Amygdala (tissue), 56 donors: ENCODE measurements at regions not wholly inside any gene's neighbourhood (a gene's known extent, or its start where the extent isn't known, plus 50 kb on each side); places are given as distances from the start of the nearest gene placed in this dataset.

Experiments
- DNase-seq, 56 donors: peaks; one replicate each; lab custom pipeline; 2025; lab: John Stamatoyannopoulos, UW

GRCh38 chr2:128867936-128868636, 549.4 kb upstream of the HS6ST1 start:
- DNase-seq, result peak in 18 of 56 donors; percentile 5 to 68 (median 22)

GRCh38 chr2:128868686-128869551, 550.3 kb upstream of the HS6ST1 start:
- no peak for DNase-seq

GRCh38 chr2:128874608-128875007, 555.9 kb upstream of the HS6ST1 start:
- no peak for DNase-seq

GRCh38 chr2:128876986-128877983, 558.6 kb upstream of the HS6ST1 start:
- no peak for DNase-seq

DNA sequence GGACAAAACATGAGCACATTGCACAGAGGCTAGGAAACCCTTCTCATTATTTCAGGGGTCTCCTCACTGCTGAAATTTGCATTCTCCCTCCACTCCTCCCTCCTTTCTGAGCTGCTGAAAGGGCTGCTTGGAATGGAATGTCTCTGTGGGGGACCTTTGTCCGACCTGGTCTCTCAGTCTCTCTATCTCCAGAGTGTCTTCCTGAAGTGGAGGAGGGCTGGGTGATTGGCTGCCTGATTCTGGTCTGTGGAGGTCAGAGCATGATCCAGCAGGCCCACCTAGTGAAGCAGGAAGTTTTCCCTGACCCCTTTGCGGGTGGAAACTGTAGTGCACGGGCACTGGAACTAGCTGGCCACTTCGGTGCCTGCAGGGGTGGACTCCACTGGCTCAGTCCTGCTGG, 560.5 kb upstream of the HS6ST1 start:
- DNase-seq, result no peak

DNA sequence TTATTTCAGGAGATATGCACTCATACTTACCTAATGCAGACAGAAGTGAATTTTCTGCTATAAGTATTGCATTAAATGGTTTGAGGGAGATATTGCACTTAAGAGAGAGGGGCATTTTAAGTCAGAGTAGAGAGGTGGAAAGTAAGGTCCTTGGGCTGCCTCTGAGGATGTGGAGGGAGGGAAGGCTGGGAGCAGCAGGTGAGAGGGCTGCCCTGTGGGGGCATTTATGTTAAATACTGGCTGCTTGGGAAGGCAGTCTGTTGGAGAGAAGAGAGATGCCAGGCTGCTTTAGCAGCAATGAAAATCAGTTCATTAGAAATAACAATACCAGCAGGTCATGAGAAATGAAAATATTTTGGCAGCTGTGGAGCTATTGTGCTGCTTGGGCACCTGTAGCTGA, 576.2 kb upstream of the HS6ST1 start:
- no peak for DNase-seq

DNA sequence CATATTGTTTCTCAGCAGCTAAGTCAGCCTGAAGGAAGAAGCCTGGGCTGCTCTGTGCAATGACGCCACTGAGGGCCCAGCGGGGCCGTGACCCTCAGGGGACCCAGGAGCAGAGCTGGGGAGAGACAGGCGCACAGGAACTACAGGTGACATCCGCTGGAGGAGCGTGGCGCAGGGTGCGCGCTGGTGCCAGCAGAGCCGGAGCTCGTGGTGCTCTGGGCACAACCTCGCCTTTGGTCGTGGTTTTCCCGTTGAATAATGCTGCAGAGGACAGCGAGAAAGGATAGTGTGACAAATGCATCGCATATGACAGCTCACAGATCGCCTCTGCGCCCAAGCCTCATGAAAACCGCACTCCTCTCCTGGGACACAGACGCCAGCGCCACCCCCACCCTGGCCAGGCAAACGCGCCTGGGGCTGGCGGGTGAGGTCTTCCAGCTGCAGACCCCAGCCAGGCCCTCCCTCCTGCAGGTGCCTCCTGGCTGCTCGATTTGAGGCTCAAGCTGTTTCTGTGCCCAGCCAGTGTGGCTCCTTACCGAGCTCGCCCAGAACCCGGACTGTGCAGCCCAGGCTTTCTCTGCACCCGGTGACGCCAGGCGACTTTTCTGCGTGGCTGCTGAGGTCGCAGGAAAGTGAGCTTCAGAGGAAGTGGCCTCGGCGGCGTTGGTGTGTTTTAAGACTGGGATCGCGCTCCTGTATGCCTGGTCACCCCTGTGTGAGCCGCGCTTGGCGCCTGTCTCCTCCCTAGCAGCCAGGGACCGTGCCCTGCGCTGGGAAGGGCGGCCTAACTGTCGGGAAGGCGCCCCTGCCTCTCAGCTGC, 583.1 kb upstream of the HS6ST1 start:
- no peak for DNase-seq

- DNase-seq, result no peak
These were observed 585.0 kb upstream of the HS6ST1 start for GRCh38 chr2:128903637-128904036.

DNA sequence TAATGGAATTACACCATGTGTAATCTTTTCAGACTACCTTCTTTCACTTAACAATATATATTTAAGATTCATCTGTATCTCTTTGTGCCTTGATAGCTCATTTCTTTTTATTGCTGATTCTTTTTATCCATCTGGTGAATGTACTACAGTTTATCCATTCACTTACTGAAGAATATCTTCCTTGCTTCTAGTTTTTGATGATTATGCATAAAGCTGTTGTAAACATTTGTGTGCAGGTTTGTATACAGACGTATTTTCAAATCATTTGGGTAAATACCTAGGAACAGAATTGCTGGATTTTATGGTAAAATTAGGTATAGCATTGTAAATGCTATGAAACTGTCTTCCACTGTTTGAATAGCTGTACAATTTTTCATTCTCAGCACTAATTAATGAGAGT, 592.6 kb upstream of the HS6ST1 start:
- DNase-seq, result no peak

DNA sequence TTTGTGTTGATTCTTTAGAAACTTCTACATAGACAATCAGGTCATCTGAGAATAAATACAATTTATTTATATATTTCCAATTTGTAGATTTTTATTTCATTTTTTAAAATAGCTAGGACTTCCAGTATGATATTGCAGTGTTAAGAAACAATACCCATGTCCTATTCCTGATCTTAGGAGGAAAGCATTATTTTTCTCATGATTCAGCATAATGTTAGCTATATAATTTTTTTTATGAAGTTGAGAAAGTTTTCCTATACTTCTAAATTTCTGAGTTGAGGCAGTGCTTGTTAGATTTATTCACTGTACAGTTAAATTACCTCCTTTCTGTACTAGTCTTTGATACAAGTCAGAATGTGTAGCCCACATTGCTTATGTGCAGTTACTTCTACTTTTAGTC, 595.7 kb upstream of the HS6ST1 start:
- no peak for DNase-seq

DNA sequence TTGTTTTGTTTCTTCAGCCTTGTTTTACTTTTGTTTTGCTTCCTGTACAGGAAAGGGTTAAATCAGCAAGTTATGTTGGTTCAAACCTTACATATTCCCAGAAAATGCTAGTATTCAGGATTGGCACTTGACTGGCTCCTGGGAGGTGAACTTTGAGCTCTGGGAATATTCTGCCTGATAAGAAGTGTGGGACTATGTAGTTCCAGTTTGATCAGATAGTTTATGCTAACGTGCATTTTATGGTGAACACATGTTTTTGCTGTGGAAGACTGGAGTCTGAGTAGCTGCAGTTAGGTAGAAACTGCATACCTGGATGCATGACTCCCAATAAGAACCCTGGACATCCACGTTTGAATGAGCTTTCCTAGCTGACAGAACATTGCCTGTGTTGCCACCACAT, 603.1 kb upstream of the HS6ST1 start:
- DNase-seq, result no peak

DNA sequence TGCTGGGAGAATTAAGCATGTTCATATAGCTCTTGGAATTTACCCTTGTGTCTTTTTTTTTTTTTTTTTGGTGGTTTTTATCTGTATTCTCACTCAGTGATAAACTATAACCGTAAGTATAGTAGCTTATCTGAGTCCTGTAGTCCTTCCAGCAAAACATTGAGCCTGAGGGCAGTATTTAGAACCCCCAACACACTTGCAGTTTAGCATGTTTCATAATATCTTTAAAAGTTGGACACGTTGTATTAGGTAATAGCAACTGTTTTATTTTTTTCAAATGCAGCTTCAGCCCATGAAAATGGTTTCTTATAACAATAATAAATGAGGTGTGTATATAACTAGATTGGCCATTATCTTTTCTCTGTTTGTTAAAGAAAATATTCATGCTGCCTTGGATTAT, 603.5 kb upstream of the HS6ST1 start:
- DNase-seq, result no peak

- no peak for DNase-seq
These were observed 607.0 kb upstream of the HS6ST1 start for GRCh38 chr2:128925631-128926030.

- DNase-seq, result no peak
These were observed 611.4 kb upstream of the HS6ST1 start for GRCh38 chr2:128930101-128930500.

- no peak for DNase-seq
These were observed 621.7 kb upstream of the HS6ST1 start for GRCh38 chr2:128940378-128940777.

DNA sequence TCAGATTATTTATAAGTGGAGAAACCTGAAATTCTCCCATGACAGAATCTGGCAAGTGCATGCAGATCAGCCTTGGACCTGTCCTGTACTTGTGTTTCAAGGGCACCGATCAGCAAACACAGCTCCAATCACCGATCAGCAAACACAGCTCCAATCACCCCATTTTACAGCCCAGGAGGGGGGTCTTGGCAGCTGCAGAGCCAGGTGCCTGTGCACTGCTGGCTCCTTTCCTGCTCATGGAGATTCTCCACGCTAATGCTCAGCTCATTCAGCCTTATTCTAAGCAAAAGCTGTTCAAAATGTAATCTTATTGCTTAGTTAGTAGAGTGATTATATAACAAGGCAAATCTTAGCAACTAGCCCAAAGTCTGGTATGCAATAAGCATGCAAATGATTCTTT, 623.1 kb upstream of the HS6ST1 start:
- no peak for DNase-seq

DNA sequence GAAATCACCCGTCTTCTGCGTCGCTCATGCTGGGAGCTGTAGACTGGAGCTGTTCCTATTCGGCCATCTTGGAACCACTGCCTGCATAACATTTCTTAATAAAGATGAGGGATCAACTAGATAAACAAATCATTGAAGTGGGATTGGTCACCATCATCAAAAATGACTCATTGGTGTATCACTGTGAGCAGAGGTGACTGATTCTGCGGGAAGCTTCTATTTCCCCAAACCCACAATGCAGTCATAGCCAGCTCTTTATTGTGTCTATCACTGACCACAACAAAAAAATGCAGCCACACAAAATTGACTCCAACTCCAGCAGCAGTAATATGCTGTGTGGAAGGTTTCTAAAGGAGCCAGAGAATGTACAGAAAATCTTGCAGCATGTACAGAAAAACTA, 630.7 kb upstream of the HS6ST1 start:
- no peak for DNase-seq

- DNase-seq, result no peak
These were observed 632.1 kb upstream of the HS6ST1 start for GRCh38 chr2:128950758-128951157.

DNA sequence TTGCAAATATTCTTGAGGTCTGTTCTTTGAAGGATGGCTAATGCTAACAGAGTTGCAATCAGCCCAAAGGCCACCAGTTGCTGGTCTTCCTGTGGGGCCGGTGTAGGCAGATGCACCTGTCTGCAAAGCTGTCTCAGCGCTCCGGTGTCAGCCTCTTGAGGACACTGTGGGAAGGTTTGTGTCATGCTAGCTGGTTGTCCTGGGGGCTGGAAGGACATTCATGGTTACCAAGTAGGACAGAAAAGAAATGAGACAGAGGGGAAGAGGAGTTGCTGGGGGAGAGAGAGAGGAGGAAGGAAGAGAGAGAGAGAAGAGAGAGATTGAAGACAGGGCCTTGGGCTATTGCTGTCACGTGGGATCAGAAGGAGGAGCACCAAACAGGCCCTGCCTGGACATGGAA, 639.6 kb upstream of the HS6ST1 start:
- DNase-seq, result no peak

GRCh38 chr2:128967646-128968045, 649.0 kb upstream of the HS6ST1 start:
- no peak for DNase-seq
